SJCRH30 (cell line): ENCODE measurements at regions not wholly inside any gene's neighbourhood (a gene's known extent, or its start where the extent isn't known, plus 50 kb on each side); places are given as distances from the start of the nearest gene placed in this dataset.
"Not testable (repeated sequence)": the region's sequence is repeated elsewhere in the genome, so short reads cannot be mapped to it uniquely, and the experiment has no call there.

Experiments
- DNase-seq, 2 experiments: peaks; one replicate each; pipeline ENCODE4 v3.0.0-alpha.2; 2015 to 2020
- H3K27ac ChIP-seq: fragments of 250-450 bp; sonication (Bioruptor Pico); 2 replicates; pipeline ENCODE4 v1.5.1; 2020; ENCODE audit warnings: mild to moderate bottlenecking, moderate library complexity
- H3K27me3 ChIP-seq: fragments of 250-450 bp; sonication (Bioruptor Pico); 2 replicates; pipeline ENCODE4 v1.5.1; 2020; ENCODE audit warnings: mild to moderate bottlenecking, moderate library complexity
- H3K36me3 ChIP-seq: fragments of 250-450 bp; sonication (Bioruptor Pico); 2 replicates; pipeline ENCODE4 v1.5.1; 2020; ENCODE audit warnings: mild to moderate bottlenecking, moderate library complexity
- H3K4me1 ChIP-seq: fragments of 250-450 bp; sonication (Bioruptor Pico); 2 replicates; pipeline ENCODE4 v1.5.1; 2020; ENCODE audit warnings: mild to moderate bottlenecking, moderate library complexity
- H3K4me3 ChIP-seq: fragments of 250-450 bp; sonication (Bioruptor Pico); 2 replicates; pipeline ENCODE4 v1.5.1; 2020; ENCODE audit warnings: mild to moderate bottlenecking, moderate library complexity
- H3K9me3 ChIP-seq: fragments of 250-450 bp; sonication (Bioruptor Pico); replicated peaks from 2 replicates; pipeline ENCODE4 v1.5.1; 2020; ENCODE audit warnings: mild to moderate bottlenecking, moderate library complexity

GRCh38 chr5:37929791-37930190 lies 90.0 kb upstream of the GDNF start:
- H3K4me3 ChIP-seq, result no peak overlapping the region
- no peaks in the 10 kb centered on the region; the same call in 1 of the 2 replicates for H3K9me3 ChIP-seq
- H3K36me3 ChIP-seq, result no peaks in the 10 kb centered on the region
- no peak overlapping the region for H3K27ac ChIP-seq
- no peak for DNase-seq
- H3K4me1 ChIP-seq, result no peaks in the 10 kb centered on the region; the same call in 1 of the 2 replicates
- no peaks in the 10 kb centered on the region for H3K27me3 ChIP-seq

- H3K27ac ChIP-seq, H3K4me1 ChIP-seq, H3K9me3 ChIP-seq, H3K36me3 ChIP-seq, H3K27me3 ChIP-seq, DNase-seq, H3K4me3 ChIP-seq: not testable (repeated sequence)
Observed at GRCh38 chr5:37927753-37928152, 87.9 kb upstream of the GDNF start.

GRCh38 chr5:37926732-37927131 lies 86.9 kb upstream of the GDNF start:
- Histone ChIP-seq H3K36me3 (no peaks in the 10 kb centered on the region), H3K27ac (no peak overlapping the region), H3K9me3 (no peaks in the 10 kb centered on the region; the same call in 1 of the 2 replicates), H3K4me3 (no peak overlapping the region), H3K4me1 (no peaks in the 10 kb centered on the region; the same call in 1 of the 2 replicates), H3K27me3 (no peaks in the 10 kb centered on the region)
- DNase-seq, result peak; percentile 5 to 20

- no peaks in the 10 kb centered on the region for H3K9me3 ChIP-seq
- no peaks in the 10 kb centered on the region for H3K27me3 ChIP-seq
- H3K27ac ChIP-seq, result no peak overlapping the region
- no peak for DNase-seq
- H3K4me3 ChIP-seq, result no peak overlapping the region
- no peaks in the 10 kb centered on the region for H3K36me3 ChIP-seq
- H3K4me1 ChIP-seq, result no peaks in the 10 kb centered on the region
Observed at GRCh38 chr5:37921452-37921851, 81.6 kb upstream of the GDNF start.

- no peaks in the 10 kb centered on the region for H3K27me3 ChIP-seq
- H3K4me1 ChIP-seq, result no peaks in the 10 kb centered on the region
- no peak overlapping the region for H3K4me3 ChIP-seq
- H3K9me3 ChIP-seq, result no peaks in the 10 kb centered on the region
- no peak overlapping the region for H3K27ac ChIP-seq
- no peaks in the 10 kb centered on the region for H3K36me3 ChIP-seq
- no peak for DNase-seq
Observed at GRCh38 chr5:37918424-37918823, 78.6 kb upstream of the GDNF start.

GRCh38 chr5:37916525-37916924 lies 76.7 kb upstream of the GDNF start:
- Histone ChIP-seq H3K4me1 (no peaks in the 10 kb centered on the region), H3K27ac (no peak overlapping the region), H3K4me3 (no peak overlapping the region), H3K36me3 (no peaks in the 10 kb centered on the region), H3K27me3 (no peaks in the 10 kb centered on the region), H3K9me3 (no peaks in the 10 kb centered on the region)
- DNase-seq, result no peak

GRCh38 chr5:37915097-37915736 lies 75.4 kb upstream of the GDNF start:
- H3K9me3 ChIP-seq, result no peaks in the 10 kb centered on the region
- DNase-seq, result no peak

GRCh38 chr5:37909610-37910266 lies 69.9 kb upstream of the GDNF start:
- H3K9me3 ChIP-seq, H3K36me3 ChIP-seq, H3K4me1 ChIP-seq, H3K27ac ChIP-seq, DNase-seq, H3K27me3 ChIP-seq, H3K4me3 ChIP-seq: not testable (repeated sequence)

More at GRCh38 chr5:37915097-37915736, 75.4 kb upstream of the GDNF start:
- H3K4me1 ChIP-seq, result no peaks in the 10 kb centered on the region
- no peak overlapping the region for H3K4me3 ChIP-seq
- no peaks in the 10 kb centered on the region for H3K36me3 ChIP-seq
- H3K27ac ChIP-seq, result no peak overlapping the region
- no peaks in the 10 kb centered on the region for H3K27me3 ChIP-seq

GRCh38 chr5:37906416-37906815 lies 66.6 kb upstream of the GDNF start:
- Histone ChIP-seq H3K9me3 (no peaks in the 10 kb centered on the region), H3K4me1 (no peaks in the 10 kb centered on the region), H3K36me3 (no peaks in the 10 kb centered on the region), H3K27me3 (no peaks in the 10 kb centered on the region), H3K4me3 (no peak overlapping the region), H3K27ac (no peak overlapping the region)
- DNase-seq, result no peak

GRCh38 chr5:37905230-37905629 lies 65.4 kb upstream of the GDNF start:
- Histone ChIP-seq H3K36me3 (no peaks in the 10 kb centered on the region), H3K4me3 (no peak overlapping the region), H3K27me3 (no peaks in the 10 kb centered on the region), H3K27ac (no peak overlapping the region), H3K4me1 (no peaks in the 10 kb centered on the region), H3K9me3 (no peaks in the 10 kb centered on the region)
- DNase-seq, result no peak

- H3K36me3 ChIP-seq, result no peaks in the 10 kb centered on the region
- H3K4me3 ChIP-seq, result no peak overlapping the region
- no peaks in the 10 kb centered on the region for H3K9me3 ChIP-seq
- H3K27me3 ChIP-seq, result no peaks in the 10 kb centered on the region
- DNase-seq, result no peak
- H3K27ac ChIP-seq, result no peak overlapping the region
- H3K4me1 ChIP-seq, result no peaks in the 10 kb centered on the region
Observed at GRCh38 chr5:37902323-37902722, 62.5 kb upstream of the GDNF start.

- Histone ChIP-seq H3K9me3 (no peaks in the 10 kb centered on the region), H3K36me3 (no peaks in the 10 kb centered on the region), H3K27ac (no peak overlapping the region), H3K4me3 (no peak overlapping the region), H3K4me1 (no peaks in the 10 kb centered on the region), H3K27me3 (no peaks in the 10 kb centered on the region)
- DNase-seq, result no peak
Observed at GRCh38 chr5:37900692-37901091, 60.9 kb upstream of the GDNF start.

GRCh38 chr5:37899037-37899436 lies 59.2 kb upstream of the GDNF start:
- Histone ChIP-seq H3K27me3 (no peaks in the 10 kb centered on the region), H3K9me3 (no peaks in the 10 kb centered on the region), H3K4me1 (no peaks in the 10 kb centered on the region), H3K4me3 (no peak overlapping the region), H3K27ac (no peak overlapping the region), H3K36me3 (no peaks in the 10 kb centered on the region)
- DNase-seq, result no peak

- no peak overlapping the region for H3K4me3 ChIP-seq
- no peaks in the 10 kb centered on the region for H3K36me3 ChIP-seq
- H3K27ac ChIP-seq, result no peak overlapping the region
- no peaks in the 10 kb centered on the region for H3K4me1 ChIP-seq
- H3K27me3 ChIP-seq, result no peaks in the 10 kb centered on the region
- H3K9me3 ChIP-seq, result no peaks in the 10 kb centered on the region
- DNase-seq, result peak in 1 of 2 experiments; percentile 32
Observed at GRCh38 chr5:37896159-37896558, 56.3 kb upstream of the GDNF start.

GRCh38 chr5:37893434-37894134 lies 53.7 kb upstream of the GDNF start:
- no peaks in the 10 kb centered on the region for H3K36me3 ChIP-seq
- H3K4me1 ChIP-seq, result peaks cover 17% of the 10 kb centered on the region
- H3K4me3 ChIP-seq, result no peak overlapping the region
- no peaks in the 10 kb centered on the region for H3K9me3 ChIP-seq
- DNase-seq, result no peak
- H3K27ac ChIP-seq, result no peak overlapping the region
- H3K27me3 ChIP-seq, result no peaks in the 10 kb centered on the region
